Head of caudate nucleus (tissue), 42 donors: ENCODE measurements at regions not wholly inside any gene's neighbourhood (a gene's known extent, or its start where the extent isn't known, plus 50 kb on each side); places are given as distances from the start of the nearest gene placed in this dataset.
A peak's percentile ranks its signal among the peaks of the same experiment; 100 is the strongest.
"Not testable (repeated sequence)": the region's sequence is repeated elsewhere in the genome, so short reads cannot be mapped to it uniquely, and the experiment has no call there.

Experiments
- DNase-seq, 42 donors: peaks; one replicate each; pipeline versions ENCODE4 v3.0.0 to v3.0.0-alpha.2; 2020 to 2021; ENCODE audit warnings: mixed read lengths in 7 of 42
- intact Hi-C: fragments of 100-400 bp; cut with DNase I; formaldehyde crosslinking; loops from one replicate; pipeline ENCODE4 v1.15.0; 2022

- no peak for DNase-seq
- intact Hi-C loops: no loop called here
Measured at GRCh38 chr1:232150770-232151548, 479.0 kb downstream of the SIPA1L2 start.

DNA sequence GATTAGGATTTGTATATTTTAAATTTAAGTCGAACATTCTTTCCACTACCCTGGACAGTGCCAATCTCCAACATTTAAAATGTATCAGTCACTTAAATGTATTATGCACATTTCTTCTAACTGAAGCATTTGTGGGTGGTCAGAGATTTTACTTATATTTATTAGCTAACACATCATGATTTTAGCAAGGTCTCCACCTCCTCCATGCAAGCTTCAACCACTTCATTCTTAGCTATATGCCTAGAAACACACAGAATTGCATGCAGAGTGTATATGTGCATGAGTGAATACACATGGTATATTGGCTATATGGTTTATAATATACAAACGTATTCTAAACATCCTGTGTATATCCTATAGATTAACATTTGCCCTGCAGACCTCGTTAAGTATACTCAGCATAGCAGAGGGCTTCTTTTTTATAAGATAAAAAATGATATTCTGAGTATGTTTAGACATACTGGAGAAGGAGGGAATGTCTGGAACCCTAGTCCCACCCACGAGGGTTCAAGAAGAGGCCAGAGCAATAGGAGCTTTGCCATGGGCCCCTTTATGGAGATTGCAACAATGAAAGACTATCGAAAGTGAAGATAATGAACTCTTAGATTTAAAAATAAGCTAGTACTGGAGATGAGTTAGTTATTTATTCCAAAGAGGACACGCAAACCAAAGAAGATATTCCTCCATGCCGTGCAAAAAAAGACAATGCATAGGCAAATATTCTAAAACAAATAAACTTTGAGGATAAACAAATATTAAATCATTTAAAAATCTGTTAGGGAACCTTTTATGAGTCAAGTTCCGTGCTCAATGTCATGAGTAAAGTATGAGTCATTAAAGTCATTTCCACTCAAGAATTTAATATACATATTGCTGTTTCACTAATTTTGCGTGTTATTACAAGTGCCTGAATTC is 480.4 kb downstream of the SIPA1L2 start:
- no peak for DNase-seq
- intact Hi-C loops: no loop called here

DNA sequence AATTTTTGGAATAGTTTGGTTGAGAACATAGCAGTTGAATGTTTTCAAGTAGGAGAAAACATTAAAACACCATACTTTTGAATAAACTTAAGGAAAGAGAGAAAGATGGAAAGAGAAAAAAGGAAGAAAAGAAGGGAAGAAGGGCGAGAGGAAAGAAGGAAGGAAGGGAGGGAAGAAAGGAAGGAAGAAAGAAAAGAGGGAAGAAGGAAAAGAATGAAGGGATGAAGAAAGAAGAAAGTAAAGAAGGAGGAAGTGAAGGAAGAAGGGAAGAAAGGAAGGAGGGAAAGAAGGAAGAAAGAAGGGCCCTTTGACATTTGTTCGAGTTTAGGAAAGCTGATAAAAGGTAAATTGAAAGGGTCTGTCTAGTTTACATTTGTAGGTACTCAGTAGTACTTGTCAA is 482.7 kb downstream of the SIPA1L2 start:
- intact Hi-C loops: no loop called here

DNA sequence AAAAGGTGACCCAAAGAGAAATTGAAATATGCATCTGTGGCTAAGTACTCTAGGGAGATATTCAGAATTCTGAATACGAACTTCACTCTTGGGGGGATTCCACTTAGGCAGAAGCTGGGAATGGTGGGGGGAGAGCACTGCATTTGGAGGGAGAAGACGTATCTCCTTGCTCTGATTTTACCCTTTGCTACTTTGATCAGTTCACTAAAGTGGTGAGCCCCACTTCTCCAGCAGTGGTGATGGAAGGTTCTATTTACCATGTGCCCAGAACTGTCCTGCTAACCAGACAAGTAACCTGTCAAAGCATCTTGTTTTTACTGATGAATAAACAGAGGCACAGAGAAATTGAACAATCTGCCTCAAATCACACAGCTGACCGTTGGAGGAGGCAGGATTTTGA is 483.4 kb downstream of the SIPA1L2 start:
- DNase-seq: no peak
- intact Hi-C loops: no loop called here

More for the DNA sequence above, 482.7 kb downstream of the SIPA1L2 start:
- no peak for DNase-seq

DNA sequence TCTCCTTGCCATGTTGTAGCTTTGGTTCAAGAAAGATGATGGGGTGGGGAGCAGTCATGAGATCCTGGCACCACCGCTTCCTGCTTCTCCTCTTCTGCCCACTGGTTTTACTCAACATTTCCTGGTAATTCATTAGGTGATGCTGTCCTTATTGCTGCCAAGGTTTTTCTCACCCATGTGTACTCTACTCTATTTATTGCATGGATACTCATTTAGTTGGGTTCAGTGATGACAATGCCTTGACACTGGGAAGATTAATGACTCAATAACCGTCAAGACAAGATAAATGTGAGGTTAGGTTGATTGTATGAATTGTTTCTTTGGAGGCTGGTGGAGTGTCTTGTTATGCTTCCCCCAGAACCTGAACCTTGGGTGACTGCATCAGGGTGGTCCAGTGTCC is 484.2 kb downstream of the SIPA1L2 start:
- intact Hi-C loops: no loop called here
- no peak for DNase-seq

DNA sequence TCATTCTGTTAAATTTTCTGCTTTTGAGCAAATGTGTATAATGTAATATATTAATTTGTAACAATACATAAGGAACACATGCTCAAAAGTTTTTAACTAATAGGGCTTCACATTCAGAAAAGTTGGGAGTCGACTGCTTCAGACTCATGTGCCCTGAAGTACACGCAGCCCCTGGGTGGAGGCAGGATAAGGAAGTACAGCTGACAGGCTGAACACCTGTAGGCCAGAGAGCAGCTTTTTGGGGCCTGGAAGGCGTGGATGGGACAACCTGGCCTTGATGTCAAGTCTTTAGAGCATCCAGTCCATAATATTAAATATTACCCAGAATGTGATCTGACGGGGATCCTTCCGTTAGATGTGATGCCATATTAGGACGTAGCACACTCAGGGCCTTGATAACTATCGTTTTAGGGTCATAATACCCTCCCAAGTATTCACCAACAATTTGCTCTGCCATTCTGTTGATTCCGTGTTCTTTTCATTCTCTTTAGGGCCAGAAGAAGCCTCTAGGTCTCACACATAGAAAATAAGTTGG is 485.2 kb downstream of the SIPA1L2 start:
- no peak for DNase-seq
- intact Hi-C loops: no loop called here

DNA sequence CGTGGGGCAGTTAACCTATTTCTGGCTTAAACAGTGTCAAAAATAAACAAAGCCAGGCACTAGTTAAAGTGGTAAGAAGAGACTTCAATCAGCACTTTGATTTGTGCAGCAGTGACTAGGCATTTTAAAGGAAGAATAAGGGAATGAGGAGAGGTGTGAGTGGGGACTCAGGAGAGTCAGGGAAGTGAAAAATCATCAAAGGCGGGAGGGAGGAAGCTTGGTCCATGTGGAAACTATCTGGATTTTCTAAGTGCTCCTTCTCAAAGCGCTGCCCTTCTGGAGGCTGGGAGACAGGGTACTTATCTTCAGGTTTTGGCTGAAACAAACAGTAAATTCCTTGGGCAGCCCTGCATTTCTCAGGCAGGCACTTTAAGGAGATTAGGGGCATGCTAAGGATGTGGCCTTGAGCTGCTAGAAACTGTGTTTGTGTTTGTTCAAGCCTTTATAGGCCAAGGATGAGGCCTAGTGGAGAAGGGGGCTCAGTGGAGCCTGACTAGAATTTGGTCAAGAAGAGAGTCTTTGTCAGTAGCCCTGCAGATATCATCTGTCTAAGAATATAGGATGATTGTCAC is 486.5 kb downstream of the SIPA1L2 start:
- DNase-seq: no peak
- intact Hi-C loops: no loop called here

GRCh38 chr1:232142403-232143314 is 487.3 kb downstream of the SIPA1L2 start:
- DNase-seq: peak in 36 of 42 donors; percentile 3 to 71 (median 28)
- intact Hi-C loops: no loop called here

DNA sequence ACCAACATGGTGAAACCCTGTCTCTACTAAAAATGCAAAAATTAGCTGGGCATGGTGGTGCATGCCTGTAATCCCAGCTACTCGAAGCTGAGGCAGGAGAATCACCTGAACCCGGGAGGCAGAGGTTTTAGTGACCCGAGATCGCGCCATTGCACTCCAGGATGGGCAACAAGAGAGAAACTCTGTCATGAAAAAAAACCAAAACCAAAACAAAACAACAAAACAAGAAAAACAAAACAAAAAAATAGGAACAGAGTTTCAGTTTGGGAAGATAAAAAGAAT is 488.8 kb downstream of the SIPA1L2 start:
- intact Hi-C loops, DNase-seq: not testable (repeated sequence)

DNA sequence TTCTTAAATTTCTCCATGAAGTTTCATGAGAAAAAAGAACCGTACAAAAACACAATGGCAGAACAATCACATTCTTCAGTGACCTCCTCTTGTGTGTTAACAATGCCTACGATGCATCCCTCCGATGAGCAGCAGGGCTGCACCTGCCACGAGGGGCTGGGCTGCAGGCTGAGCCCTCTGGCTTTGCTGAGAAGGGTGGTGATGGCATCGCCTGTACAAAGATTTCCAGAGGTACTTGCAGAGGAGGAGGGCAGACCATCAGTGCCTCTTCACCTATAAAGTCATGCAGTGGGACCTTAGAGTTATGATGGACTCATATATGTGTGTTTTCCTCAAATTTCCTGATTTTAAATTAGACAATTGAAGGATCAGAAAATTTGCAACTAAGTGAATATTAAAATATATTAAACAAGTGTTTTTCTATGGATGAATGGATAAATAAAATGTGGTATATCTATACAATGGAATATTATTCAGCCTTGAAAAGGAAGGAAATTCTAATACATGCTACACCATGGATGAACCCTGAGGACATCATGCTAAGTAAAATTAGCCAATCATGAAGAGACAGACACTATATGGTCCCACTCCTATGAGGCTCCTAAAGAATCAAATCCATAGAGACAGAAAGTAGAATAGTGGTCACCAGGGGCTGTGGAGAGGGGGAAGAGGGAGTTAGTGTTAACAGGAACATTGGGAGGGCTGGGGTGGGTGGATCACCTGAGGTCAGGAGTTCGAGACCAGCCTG is 489.3 kb downstream of the SIPA1L2 start:
- intact Hi-C loops: no loop called here
- no peak for DNase-seq

DNA sequence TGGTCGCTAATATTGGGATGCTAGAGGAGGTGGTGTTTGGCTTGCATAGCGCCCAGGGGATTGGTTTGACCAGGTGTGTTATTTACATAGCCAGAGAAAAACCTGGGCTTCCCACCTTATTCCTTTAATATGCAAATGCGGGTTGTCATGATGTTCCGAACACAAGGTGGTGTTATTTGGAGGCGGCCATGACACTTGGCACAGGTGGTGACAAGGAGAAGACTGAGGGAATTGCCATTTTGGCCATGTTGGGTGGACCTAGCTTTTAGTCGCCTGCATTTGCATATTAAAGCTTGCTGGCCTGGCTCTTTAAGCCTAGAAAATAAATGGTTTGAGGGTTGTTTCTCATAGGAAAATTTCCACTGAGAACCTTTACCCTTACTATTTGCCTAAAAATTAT is 490.5 kb downstream of the SIPA1L2 start:
- DNase-seq: no peak
- intact Hi-C loops: no loop called here

DNA sequence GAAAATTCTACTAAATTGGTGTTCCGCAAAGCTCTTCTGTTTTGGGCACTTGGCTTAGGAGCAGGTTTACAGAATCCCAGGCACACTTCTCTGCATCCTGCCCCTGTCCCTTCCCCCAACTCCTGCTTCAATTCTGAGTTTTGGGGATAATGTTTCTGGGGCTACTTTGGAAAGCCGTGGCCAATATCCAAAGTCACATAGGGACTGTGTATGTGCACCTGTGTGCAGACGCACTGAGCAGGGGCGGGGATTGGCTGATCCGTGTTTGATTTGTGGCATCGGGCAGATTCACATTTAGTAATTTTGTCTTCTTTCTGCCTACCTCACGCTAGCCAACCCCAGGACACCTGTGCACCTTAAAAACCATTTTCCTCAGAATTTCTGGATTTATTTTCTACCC is 491.9 kb downstream of the SIPA1L2 start:
- intact Hi-C loops: no loop called here
- no peak for DNase-seq

DNA sequence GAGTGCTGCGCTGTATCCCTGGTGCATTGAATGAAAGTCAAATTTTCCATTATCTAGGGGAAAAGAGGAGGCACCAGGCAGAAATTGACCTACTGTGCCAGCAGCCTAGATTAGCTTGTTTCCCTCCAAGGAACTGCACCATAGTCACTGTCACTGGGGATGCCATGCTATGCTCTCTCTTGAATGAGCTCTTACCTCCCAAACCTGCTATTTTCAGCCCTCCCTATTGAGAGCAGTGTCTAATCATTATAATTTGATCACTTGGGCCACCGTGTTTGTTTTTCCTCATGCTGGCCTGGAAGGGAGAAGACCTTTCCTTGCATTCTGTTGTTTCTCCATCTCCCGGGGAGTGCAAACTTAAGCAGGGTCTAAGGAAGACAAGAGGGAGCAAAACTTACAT is 492.9 kb downstream of the SIPA1L2 start:
- intact Hi-C loops: no loop called here

GRCh38 chr1:232136136-232136535 is 493.8 kb downstream of the SIPA1L2 start:
- no peak for DNase-seq
- intact Hi-C loops: no loop called here

More for the DNA sequence above, 492.9 kb downstream of the SIPA1L2 start:
- no peak for DNase-seq

DNA sequence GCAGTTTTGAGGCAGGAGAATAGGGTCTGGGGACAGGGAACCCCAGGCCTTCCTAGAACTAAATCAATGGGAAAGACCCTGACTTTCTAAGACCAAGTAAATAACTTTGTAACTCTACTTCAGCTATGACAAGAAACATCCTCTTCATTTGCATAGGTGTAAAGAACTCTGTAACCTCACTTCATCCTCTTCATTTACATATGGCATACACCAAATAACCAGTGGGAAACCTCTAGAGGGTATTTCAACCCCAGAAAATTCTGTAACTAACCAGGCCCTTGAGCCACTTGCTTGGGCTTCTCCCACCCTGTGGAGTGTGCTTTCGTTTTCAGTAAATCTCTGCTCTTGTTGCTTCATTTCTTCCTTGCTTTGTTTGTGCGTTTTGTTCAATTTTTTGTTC is 495.6 kb downstream of the SIPA1L2 start:
- intact Hi-C loops: no loop called here

GRCh38 chr1:232132572-232132971 is 497.4 kb downstream of the SIPA1L2 start:
- intact Hi-C loops: no loop called here

More for the DNA sequence above, 495.6 kb downstream of the SIPA1L2 start:
- DNase-seq: no peak

DNA sequence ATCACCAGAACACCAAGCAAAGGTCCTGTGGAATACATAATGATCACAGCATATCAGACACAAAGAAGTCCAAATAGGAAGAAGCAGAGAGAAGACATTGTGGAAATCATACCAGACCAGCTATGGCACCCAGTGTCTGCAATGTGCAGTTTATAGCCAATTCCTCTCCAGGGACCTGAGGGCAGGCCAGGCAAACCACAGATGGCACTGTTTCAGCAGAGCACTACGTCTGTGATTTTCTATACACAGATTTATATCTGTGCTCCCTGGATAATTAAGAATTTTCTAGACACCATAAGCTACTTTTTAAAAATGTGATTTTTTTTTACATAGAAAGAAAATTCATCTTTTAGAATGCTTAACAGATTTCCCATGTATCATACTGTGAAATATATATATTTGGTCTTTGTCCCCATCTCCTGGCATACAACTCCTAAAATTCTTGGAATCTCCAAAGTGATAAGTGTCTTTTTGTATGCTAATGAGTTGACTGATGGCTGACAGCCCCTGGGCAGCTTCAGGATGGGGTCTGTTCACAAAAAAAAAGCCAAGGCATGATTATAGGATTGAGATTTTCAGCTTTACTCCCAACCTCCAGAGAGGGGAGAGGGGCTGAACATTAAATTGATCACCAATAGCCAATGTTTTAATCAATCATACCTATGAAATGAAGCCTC is 498.1 kb downstream of the SIPA1L2 start:
- intact Hi-C loops: no loop called here
- no peak for DNase-seq

More at GRCh38 chr1:232132572-232132971, 497.4 kb downstream of the SIPA1L2 start:
- DNase-seq: no peak
